ENCODE measurements at regions not wholly inside any gene's neighbourhood (a gene's known extent, or its start where the extent isn't known, plus 50 kb on each side); places are given as distances from the start of the nearest gene placed in this dataset.

GRCh38 chr7:11297126-11297625, 323.5 kb downstream of the PHF14 start:
- Histone ChIP-seq H3K4me3 (no peak overlapping the region), H3K4me1 (replicated peaks) (no peaks in the 10 kb centered on the region), H3K27me3 (replicated peaks; ENCODE audit: insufficient read depth) (no peaks in the 10 kb centered on the region), H3K36me3 (no peaks in the 10 kb centered on the region), H3K9me3 (no peaks in the 10 kb centered on the region), H3K27ac (no peak overlapping the region)
- 91% methylated on average over 5 of the region's 5 CpGs for WGBS
- TF ChIP-seq POLR2A (IDR thresholded peaks at IDR 0.05) = no peak
- intact Hi-C loops (cut with DNase I) = no loop called here
- DNase-seq (ENCODE audit: low spot score) = no peak

- Histone ChIP-seq H3K4me1 (replicated peaks) (no peaks in the 10 kb centered on the region), H3K27ac (no peak overlapping the region), H3K4me3 (no peak overlapping the region), H3K27me3 (replicated peaks; ENCODE audit: insufficient read depth) (no peaks in the 10 kb centered on the region), H3K9me3 (no peaks in the 10 kb centered on the region), H3K36me3 (no peaks in the 10 kb centered on the region)
- intact Hi-C loops (cut with DNase I) = no loop called here
- no peak for TF ChIP-seq POLR2AphosphoS5 (IDR thresholded peaks at IDR 0.05)
- TF ChIP-seq CTCF (IDR thresholded peaks at IDR 0.05) = no peak
- no peak for TF ChIP-seq POLR2A (IDR thresholded peaks at IDR 0.05)
- peak; percentile 15 for DNase-seq (ENCODE audit: low spot score)
Measured at GRCh38 chr7:11297764-11298163, 324.1 kb downstream of the PHF14 start.

- DNase-seq (ENCODE audit: low spot score) = no peak
- no peaks in the 10 kb centered on the region for H3K4me1 ChIP-seq (replicated peaks)
- no peak overlapping the region for H3K4me3 ChIP-seq
- TF ChIP-seq POLR2A (IDR thresholded peaks at IDR 0.05) = no peak
- TF ChIP-seq POLR2AphosphoS5 (IDR thresholded peaks at IDR 0.05) = no peak
- no peak for TF ChIP-seq CTCF (IDR thresholded peaks at IDR 0.05)
- 86% methylated on average over 11 of the region's 11 CpGs for WGBS
- intact Hi-C loops (cut with DNase I) = no loop called here
- H3K9me3 ChIP-seq = no peaks in the 10 kb centered on the region
- H3K27me3 ChIP-seq (replicated peaks; ENCODE audit: insufficient read depth) = no peaks in the 10 kb centered on the region
- no peak overlapping the region for H3K27ac ChIP-seq
- no peaks in the 10 kb centered on the region for H3K36me3 ChIP-seq
Measured at GRCh38 chr7:11298220-11298619, 324.5 kb downstream of the PHF14 start.

- WGBS = 76% methylated on average over 5 of the region's 5 CpGs
- intact Hi-C loops (cut with DNase I) = no loop called here
Measured at GRCh38 chr7:11300241-11300640, 326.6 kb downstream of the PHF14 start.

GRCh38 chr7:11302121-11302520, 328.4 kb downstream of the PHF14 start:
- DNase-seq (ENCODE audit: low spot score) = no peak
- H3K27ac ChIP-seq = no peak overlapping the region
- H3K9me3 ChIP-seq = no peaks in the 10 kb centered on the region
- H3K36me3 ChIP-seq = no peaks in the 10 kb centered on the region
- no peaks in the 10 kb centered on the region for H3K4me1 ChIP-seq (replicated peaks)
- no peak overlapping the region for H3K4me3 ChIP-seq
- no peak for TF ChIP-seq POLR2AphosphoS5 (IDR thresholded peaks at IDR 0.05)
- TF ChIP-seq CTCF (IDR thresholded peaks at IDR 0.05) = no peak
- no peak for TF ChIP-seq POLR2A (IDR thresholded peaks at IDR 0.05)
- H3K27me3 ChIP-seq (replicated peaks; ENCODE audit: insufficient read depth) = no peaks in the 10 kb centered on the region
- intact Hi-C loops (cut with DNase I) = no loop called here

More at GRCh38 chr7:11300241-11300640, 326.6 kb downstream of the PHF14 start:
- no peaks in the 10 kb centered on the region for H3K36me3 ChIP-seq
- TF ChIP-seq POLR2A (IDR thresholded peaks at IDR 0.05) = no peak
- TF ChIP-seq CTCF (IDR thresholded peaks at IDR 0.05) = no peak
- TF ChIP-seq POLR2AphosphoS5 (IDR thresholded peaks at IDR 0.05) = no peak
- DNase-seq (ENCODE audit: low spot score) = no peak
- no peaks in the 10 kb centered on the region for H3K27me3 ChIP-seq (replicated peaks; ENCODE audit: insufficient read depth)
- H3K4me1 ChIP-seq (replicated peaks) = no peaks in the 10 kb centered on the region
- H3K9me3 ChIP-seq = no peaks in the 10 kb centered on the region
- H3K27ac ChIP-seq = no peak overlapping the region
- H3K4me3 ChIP-seq = no peak overlapping the region
